GM13977 (cell line): ENCODE measurements at regions not wholly inside any gene's neighbourhood (a gene's known extent, or its start where the extent isn't known, plus 50 kb on each side); places are given as distances from the start of the nearest gene placed in this dataset.
A peak's percentile ranks its signal among the peaks of the same experiment; 100 is the strongest.

Source experiments
- DNase-seq: peaks from one replicate; pipeline ENCODE4 v3.0.0; 2012; ENCODE audit warnings: low spot score
- in situ Hi-C: fragments of 300-500 bp; cut with MboI; formaldehyde crosslinking; loops from one replicate; pipeline ENCODE4 v1.12.0; 2022; ENCODE audit warnings: low sequenced_read_pairs, low pct_unique_long_range_greater_than_20kb, mixed read lengths, inconsistent platforms; ENCODE audit not compliant: unreplicated experiment
- TF ChIP-seq, protein P1 (sequence below): IDR thresholded peaks from 2 replicates; pipeline ENCODE4 v1.5.1; 2012; ENCODE audit warnings: mild to moderate bottlenecking, control low read depth; ENCODE audit not compliant: insufficient read depth; ENCODE audit errors: extremely low read depth, missing control alignments

GRCh38 chr2:11997142-11997541 lies 250.7 kb downstream of the LPIN1 start:
- TF ChIP-seq, protein P1, sequence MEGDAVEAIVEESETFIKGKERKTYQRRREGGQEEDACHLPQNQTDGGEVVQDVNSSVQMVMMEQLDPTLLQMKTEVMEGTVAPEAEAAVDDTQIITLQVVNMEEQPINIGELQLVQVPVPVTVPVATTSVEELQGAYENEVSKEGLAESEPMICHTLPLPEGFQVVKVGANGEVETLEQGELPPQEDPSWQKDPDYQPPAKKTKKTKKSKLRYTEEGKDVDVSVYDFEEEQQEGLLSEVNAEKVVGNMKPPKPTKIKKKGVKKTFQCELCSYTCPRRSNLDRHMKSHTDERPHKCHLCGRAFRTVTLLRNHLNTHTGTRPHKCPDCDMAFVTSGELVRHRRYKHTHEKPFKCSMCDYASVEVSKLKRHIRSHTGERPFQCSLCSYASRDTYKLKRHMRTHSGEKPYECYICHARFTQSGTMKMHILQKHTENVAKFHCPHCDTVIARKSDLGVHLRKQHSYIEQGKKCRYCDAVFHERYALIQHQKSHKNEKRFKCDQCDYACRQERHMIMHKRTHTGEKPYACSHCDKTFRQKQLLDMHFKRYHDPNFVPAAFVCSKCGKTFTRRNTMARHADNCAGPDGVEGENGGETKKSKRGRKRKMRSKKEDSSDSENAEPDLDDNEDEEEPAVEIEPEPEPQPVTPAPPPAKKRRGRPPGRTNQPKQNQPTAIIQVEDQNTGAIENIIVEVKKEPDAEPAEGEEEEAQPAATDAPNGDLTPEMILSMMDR, result no peak

GRCh38 chr2:11998218-11998617 lies 251.8 kb downstream of the LPIN1 start:
- peak; percentile 20 for DNase-seq
- TF ChIP-seq, protein P1, result no peak
- in situ Hi-C loops, result no loop called here

More at GRCh38 chr2:11997142-11997541, 250.7 kb downstream of the LPIN1 start:
- in situ Hi-C loops, result no loop called here
- no peak for DNase-seq

DNA sequence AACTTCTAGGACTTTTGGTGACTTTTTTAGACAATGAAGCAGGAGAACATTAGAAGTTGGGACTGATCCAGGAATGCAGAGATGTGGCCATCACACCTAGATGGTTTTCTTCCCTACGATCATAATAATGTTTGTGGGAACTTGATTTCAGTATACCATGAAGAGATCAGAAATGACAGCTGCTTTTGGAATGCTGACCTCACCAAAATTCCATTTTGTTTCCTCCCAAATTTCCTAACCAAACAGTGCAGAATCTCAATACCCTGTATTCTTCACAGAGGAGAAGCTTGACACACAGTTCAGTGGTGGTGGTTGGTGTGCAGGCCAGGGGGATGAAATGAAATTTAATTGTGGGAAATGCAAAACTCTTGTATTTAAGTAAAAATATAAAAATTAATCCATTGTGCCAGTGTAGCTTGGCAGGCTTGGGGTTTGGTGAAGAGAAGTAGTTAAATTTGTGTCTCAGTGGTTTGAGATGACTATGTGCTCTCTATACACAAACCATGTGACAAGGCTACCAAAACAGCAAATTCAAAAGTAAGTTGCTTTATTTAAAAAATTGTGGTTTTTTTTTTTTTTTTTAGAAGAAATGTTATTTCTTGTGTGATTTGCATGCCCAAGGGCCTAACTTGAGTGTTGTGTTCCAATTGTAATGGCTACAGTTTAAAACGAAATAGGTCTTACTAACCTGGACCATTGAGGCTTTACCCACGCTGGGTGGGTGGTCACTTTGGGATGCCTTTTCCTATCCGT lies 252.4 kb downstream of the LPIN1 start:
- in situ Hi-C loops, result no loop called here
- TF ChIP-seq, protein P1, result no peak
- no peak for DNase-seq

GRCh38 chr2:12001621-12002020 lies 255.2 kb downstream of the LPIN1 start:
- DNase-seq, result no peak
- TF ChIP-seq, protein P1, result no peak
- in situ Hi-C loops, result no loop called here

DNA sequence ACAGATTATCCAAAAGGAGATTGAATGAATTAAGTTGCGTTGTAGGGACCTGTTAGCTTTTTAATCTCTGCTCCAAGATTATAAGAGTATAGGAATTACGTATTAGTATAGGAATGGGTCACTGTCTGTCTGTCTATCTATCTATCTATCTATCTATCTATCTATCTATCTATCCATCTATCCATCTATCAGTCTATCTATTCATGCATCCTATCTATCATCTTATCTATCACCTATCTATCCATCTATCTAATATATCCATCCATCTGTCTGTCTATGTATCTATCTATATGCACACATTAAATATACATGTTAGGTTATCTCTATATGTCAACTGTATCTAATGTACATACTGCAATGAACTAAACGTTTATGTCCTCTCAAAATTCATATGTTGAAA lies 255.8 kb downstream of the LPIN1 start:
- TF ChIP-seq, protein P1, result no peak
- no peak for DNase-seq
- in situ Hi-C loops, result no loop called here

- no peak for DNase-seq
- TF ChIP-seq, protein P1, result no peak
- in situ Hi-C loops, result no loop called here
Measured at GRCh38 chr2:12004713-12005112, 258.3 kb downstream of the LPIN1 start.
